Adrenal gland (tissue), 9 donors: ENCODE measurements at regions not wholly inside any gene's neighbourhood (a gene's known extent, or its start where the extent isn't known, plus 50 kb on each side); places are given as distances from the start of the nearest gene placed in this dataset.

Experiments
- DNase-seq, 7 donors: peaks; one replicate each; pipeline ENCODE4 v3.0.0-alpha.2; 2019 to 2020
- H3K27ac ChIP-seq, 5 donors: fragments of 200-600 bp; sonication (generic) in 4 of 5; 1 replicate in 3 of 5; 2 replicates in 2 of 5; pipeline versions ENCODE4 v1.5.1 to v1.8.0; 2016 to 2020; ENCODE audit warnings: mild to moderate bottlenecking in 1 of 5
- H3K27me3 ChIP-seq: fragments of 200-600 bp; 2 replicates; pipeline ENCODE4 v1.8.0; 2021
- H3K36me3 ChIP-seq, 2 donors: fragments of 200-600 bp; replicated peaks in 1 of 2; 1 replicate in 1 of 2; 2 replicates in 1 of 2; pipeline versions ENCODE4 v1.5.1 to v1.8.0; 2018 to 2022
- H3K4me1 ChIP-seq, 2 donors: fragments of 200-600 bp; replicated peaks in 1 of 2; 1 replicate in 1 of 2; 2 replicates in 1 of 2; pipeline versions ENCODE4 v1.5.1 to v1.8.0; 2018 to 2021
- H3K4me3 ChIP-seq, 4 donors: fragments of 200-600 bp; sonication (generic) in 3 of 4; one replicate each; pipeline ENCODE4 v1.5.1; 2016 to 2018
- H3K9me3 ChIP-seq, 3 donors: fragments of 200-600 bp; sonication (generic) in 1 of 3; replicated peaks in 1 of 3; 1 replicate in 2 of 3; 2 replicates in 1 of 3; pipeline versions ENCODE4 v1.5.1 to v1.8.0; 2016 to 2021
- CTCF ChIP-seq, 6 experiments: fragments of 450-650 bp in 4 of 6; fragments of 200-600 bp in 2 of 6; sonication (generic) in 1 of 6; IDR thresholded peaks; 1 replicate in 5 of 6; 2 replicates in 1 of 6; pipeline versions ENCODE4 v1.5.1 to v1.8.0; 2016 to 2021; ENCODE audit warnings: antibody characterized with exemption in 6 of 6, mild to moderate bottlenecking in 2 of 6, moderate library complexity in 1 of 6
- POLR2A ChIP-seq, 2 donors: fragments of 450-650 bp; IDR thresholded peaks; one replicate each; pipeline ENCODE4 v1.6.1; 2017; ENCODE audit warnings: antibody characterized with exemption in 2 of 2, mild to moderate bottlenecking in 2 of 2, moderate library complexity in 1 of 2
- WGBS, 4 donors: extraction: QIAGEN DNeasy Blood & Tissue Kit in 2 of 4; methylation state at CpG; one replicate each; pipeline versions ENCODE4 v1.1.5 to v1.1.7; 2013 to 2017; 5-methylcytosine and 5-hydroxymethylcytosine counted together
- intact Hi-C, 2 donors: fragments of 100-400 bp; cut with DNase I; formaldehyde crosslinking; loops; one replicate each; pipeline versions ENCODE4 v1.14.1 to v1.15.0; 2022 to 2023
- donor health status: healthy with polysubstance abuse.
- donor health status: Bipolar disorder and iron deficiency.
- donor health status: DM: yes; HTN: yes; CAD: no.
- donor health status: DM: no; HTN: no; CAD: no.
- donor health status: DM: no; HTN: no; CAD: no.

DNA sequence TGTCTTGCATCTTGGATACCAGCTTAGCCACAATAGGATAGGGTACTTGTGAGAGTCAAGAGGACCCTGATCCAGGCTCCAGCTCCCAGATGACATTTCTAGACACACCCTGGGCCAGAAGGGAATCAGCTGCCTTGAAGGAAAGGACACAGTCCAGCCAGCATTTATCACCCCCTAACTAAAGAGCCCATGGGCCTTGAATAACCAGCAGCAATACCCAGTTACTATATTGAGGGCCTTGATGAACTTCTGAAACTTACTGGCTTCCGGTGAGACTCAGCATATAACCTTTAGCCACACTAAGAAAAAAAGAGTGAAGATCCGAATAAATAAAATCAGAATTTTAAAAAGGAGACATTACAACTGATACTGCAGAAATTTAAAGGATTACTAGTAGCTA is 1135.4 kb downstream of the LRFN5 start:
- 46 to 83% (median 72%) methylated on average over 2 of the region's 2 CpGs for WGBS, 4 donors
- Histone ChIP-seq H3K4me1 (no peaks in the 10 kb centered on the region), H3K36me3 (no peaks in the 10 kb centered on the region), H3K27me3 (no peaks in the 10 kb centered on the region), H3K27ac (no peak overlapping the region), H3K4me3 (no peak overlapping the region), H3K9me3 (no peaks in the 10 kb centered on the region)
- TF ChIP-seq POLR2A (IDR thresholded peaks at IDR 0.05) (no peak), CTCF (IDR thresholded peaks at IDR 0.05) (no peak)
- intact Hi-C loops: no loop called here
- no peak for DNase-seq

DNA sequence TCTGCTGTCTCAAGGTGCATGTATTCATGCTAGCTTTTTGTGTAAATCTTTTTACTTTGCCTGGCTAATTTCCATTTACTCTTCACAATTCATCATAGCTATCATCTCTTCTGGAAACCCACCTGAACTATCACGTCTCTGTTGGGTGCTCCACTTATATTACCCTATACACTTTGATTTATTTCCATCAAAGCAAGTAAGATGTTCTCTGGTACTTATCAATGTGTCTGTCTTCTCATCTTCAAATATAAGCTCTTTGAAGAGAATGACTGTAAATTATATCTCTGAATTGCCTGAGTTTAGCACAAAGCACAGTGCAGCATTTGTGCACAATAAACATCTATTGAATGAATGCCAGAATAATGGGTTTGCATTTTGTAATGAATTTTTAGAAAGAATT is 1129.7 kb downstream of the LRFN5 start:
- DNase-seq: no peak
- TF ChIP-seq CTCF (IDR thresholded peaks at IDR 0.05): no peak
- no peak for TF ChIP-seq POLR2A (IDR thresholded peaks at IDR 0.05)
- 20 to 54% (median 32%) methylated on average over 1 of the region's 1 CpG for WGBS, 4 donors
- no peak overlapping the region for H3K4me3 ChIP-seq
- peaks cover 0 to 2% (median 0%) of the 10 kb centered on the region in 3 donors for H3K9me3 ChIP-seq
- no peak overlapping the region for H3K27ac ChIP-seq
- no peaks in the 10 kb centered on the region for H3K27me3 ChIP-seq
- intact Hi-C loops: no loop called here
- no peaks in the 10 kb centered on the region for H3K4me1 ChIP-seq
- H3K36me3 ChIP-seq: no peaks in the 10 kb centered on the region

DNA sequence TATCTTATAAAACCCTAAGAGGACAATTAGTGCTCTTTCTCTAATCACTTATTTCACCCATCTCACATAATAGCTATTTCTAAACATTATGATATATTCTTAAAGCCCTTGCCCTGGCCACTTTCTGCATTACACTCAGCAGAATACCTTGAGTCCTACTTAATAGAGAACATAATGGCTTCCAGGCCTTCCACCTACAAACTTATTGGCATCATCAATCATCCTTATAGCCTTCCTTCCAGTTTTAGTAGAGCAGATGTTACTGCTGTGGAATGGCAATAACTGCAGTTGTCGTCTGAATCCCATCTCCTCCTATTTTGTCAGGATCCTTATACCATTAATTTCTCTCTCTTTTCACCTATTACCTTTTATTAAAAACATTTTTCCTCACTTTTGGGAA is 1127.4 kb downstream of the LRFN5 start:
- intact Hi-C loops: no loop called here
- no peaks in the 10 kb centered on the region for H3K4me1 ChIP-seq
- H3K27me3 ChIP-seq: no peaks in the 10 kb centered on the region
- no peak for DNase-seq
- H3K36me3 ChIP-seq: no peaks in the 10 kb centered on the region
- no peak overlapping the region for H3K4me3 ChIP-seq
- no peak overlapping the region for H3K27ac ChIP-seq
- 47 to 63% (median 52%) methylated on average over 1 of the region's 1 CpG for WGBS, 4 donors
- no peak for TF ChIP-seq CTCF (IDR thresholded peaks at IDR 0.05)
- TF ChIP-seq POLR2A (IDR thresholded peaks at IDR 0.05): no peak
- peaks cover 0 to 2% (median 0%) of the 10 kb centered on the region in 3 donors for H3K9me3 ChIP-seq

GRCh38 chr14:42732005-42732404 is 1125.3 kb downstream of the LRFN5 start:
- peaks cover 0 to 2% (median 0%) of the 10 kb centered on the region in 3 donors for H3K9me3 ChIP-seq
- H3K36me3 ChIP-seq: no peaks in the 10 kb centered on the region
- intact Hi-C loops: no loop called here
- no peak for DNase-seq
- H3K4me1 ChIP-seq: no peaks in the 10 kb centered on the region
- no peak overlapping the region for H3K27ac ChIP-seq
- no peak overlapping the region for H3K4me3 ChIP-seq
- TF ChIP-seq CTCF (IDR thresholded peaks at IDR 0.05): no peak
- TF ChIP-seq POLR2A (IDR thresholded peaks at IDR 0.05): no peak
- H3K27me3 ChIP-seq: no peaks in the 10 kb centered on the region
